ENCODE measurements at regions not wholly inside any gene's neighbourhood (a gene's known extent, or its start where the extent isn't known, plus 50 kb on each side); places are given as distances from the start of the nearest gene placed in this dataset.

DNA sequence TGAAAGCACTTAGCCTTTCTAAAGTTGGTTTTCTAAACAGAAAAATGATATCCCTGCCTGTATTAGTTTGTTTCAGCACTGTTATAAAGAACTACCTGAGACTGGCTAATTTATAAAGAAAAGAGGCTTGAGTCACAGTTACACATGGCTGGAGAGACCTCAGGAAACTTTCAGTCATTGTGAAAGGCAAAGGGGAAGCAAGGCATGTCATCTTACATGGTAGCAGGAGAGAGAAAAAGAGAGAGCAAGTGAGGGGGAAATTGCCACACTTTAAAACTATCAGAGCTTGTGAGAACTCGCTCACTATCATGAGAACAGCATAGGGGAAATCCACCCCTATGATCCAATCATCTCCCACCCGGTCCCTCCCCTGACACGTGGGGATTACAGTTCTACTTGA lies 64.9 kb downstream of the FAM170A start:
- TF ChIP-seq, protein P1, sequence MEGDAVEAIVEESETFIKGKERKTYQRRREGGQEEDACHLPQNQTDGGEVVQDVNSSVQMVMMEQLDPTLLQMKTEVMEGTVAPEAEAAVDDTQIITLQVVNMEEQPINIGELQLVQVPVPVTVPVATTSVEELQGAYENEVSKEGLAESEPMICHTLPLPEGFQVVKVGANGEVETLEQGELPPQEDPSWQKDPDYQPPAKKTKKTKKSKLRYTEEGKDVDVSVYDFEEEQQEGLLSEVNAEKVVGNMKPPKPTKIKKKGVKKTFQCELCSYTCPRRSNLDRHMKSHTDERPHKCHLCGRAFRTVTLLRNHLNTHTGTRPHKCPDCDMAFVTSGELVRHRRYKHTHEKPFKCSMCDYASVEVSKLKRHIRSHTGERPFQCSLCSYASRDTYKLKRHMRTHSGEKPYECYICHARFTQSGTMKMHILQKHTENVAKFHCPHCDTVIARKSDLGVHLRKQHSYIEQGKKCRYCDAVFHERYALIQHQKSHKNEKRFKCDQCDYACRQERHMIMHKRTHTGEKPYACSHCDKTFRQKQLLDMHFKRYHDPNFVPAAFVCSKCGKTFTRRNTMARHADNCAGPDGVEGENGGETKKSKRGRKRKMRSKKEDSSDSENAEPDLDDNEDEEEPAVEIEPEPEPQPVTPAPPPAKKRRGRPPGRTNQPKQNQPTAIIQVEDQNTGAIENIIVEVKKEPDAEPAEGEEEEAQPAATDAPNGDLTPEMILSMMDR (IDR thresholded peaks at IDR 0.05; ENCODE audit: low read depth, low read length, poor library complexity, severe bottlenecking), result no peak
- no peak for TF ChIP-seq EZH2phosphoT487 (IDR thresholded peaks at IDR 0.05; ENCODE audit: borderline replicate concordance, low read length)
- Histone ChIP-seq H3K36me3 (ENCODE audit: control insufficient read depth, low read length) (no peaks in the 10 kb centered on the region), H3K79me2 (ENCODE audit: control insufficient read depth, low read length) (no peaks in the 10 kb centered on the region), H3K4me2 (ENCODE audit: low read length) (no peak overlapping the region), H3K9me2 (replicated peaks; ENCODE audit: control insufficient read depth, low read length) (no peaks in the 10 kb centered on the region), H3K9me3 (ENCODE audit: control insufficient read depth, insufficient read depth, low read length) (no peaks in the 10 kb centered on the region), H4K20me1 (ENCODE audit: control insufficient read depth, insufficient read depth, low read depth, low read length) (no peaks in the 10 kb centered on the region), H3K27me3 (ENCODE audit: control insufficient read depth, low read length) (no peaks in the 10 kb centered on the region), H3K4me1 (ENCODE audit: control insufficient read depth, low read length) (no peaks in the 10 kb centered on the region), H3K4me3 (ENCODE audit: low read length) (no peak overlapping the region), H3K27ac (ENCODE audit: low read depth, low read length) (no peak overlapping the region), H3F3A (ENCODE audit: control insufficient read depth, insufficient read depth) (no peaks in the 10 kb centered on the region)

DNA sequence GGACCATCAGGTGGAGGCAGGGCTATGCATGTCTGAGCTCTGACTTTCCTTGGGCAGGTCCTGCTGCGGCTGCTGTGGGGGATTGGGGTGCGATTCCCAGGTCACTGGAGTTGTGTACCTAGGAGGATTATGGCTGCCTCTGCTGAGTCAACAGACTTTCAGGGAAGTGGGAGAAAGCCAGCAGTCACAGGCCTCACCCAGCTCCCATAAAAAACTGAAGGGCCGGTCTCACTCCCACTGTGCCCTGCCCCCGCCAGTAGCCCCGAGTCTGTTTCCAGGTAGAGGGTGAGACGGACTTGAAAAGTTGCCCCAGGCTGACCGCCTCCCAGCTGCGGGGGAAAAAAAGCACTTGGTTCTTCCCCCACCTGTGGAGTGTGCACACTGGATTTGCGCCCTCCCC lies 76.7 kb downstream of the FAM170A start:
- no peaks in the 10 kb centered on the region for H3K27me3 ChIP-seq (ENCODE audit: control insufficient read depth, low read length)
- H3K4me3 ChIP-seq (ENCODE audit: low read length), result no peak overlapping the region
- H4K20me1 ChIP-seq (ENCODE audit: control insufficient read depth, insufficient read depth, low read depth, low read length), result no peaks in the 10 kb centered on the region
- no peaks in the 10 kb centered on the region for H3K4me1 ChIP-seq (ENCODE audit: control insufficient read depth, low read length)
- no peaks in the 10 kb centered on the region for H3K9me3 ChIP-seq (ENCODE audit: control insufficient read depth, insufficient read depth, low read length)
- H3K27ac ChIP-seq (ENCODE audit: low read depth, low read length), result no peak overlapping the region
- TF ChIP-seq EZH2phosphoT487 (IDR thresholded peaks at IDR 0.05; ENCODE audit: borderline replicate concordance, low read length), result no peak
- TF ChIP-seq, protein P1 (IDR thresholded peaks at IDR 0.05; ENCODE audit: low read depth, low read length, poor library complexity, severe bottlenecking), result no peak
- H3F3A ChIP-seq (ENCODE audit: control insufficient read depth, insufficient read depth), result no peaks in the 10 kb centered on the region
- H3K79me2 ChIP-seq (ENCODE audit: control insufficient read depth, low read length), result no peaks in the 10 kb centered on the region
- H3K9me2 ChIP-seq (replicated peaks; ENCODE audit: control insufficient read depth, low read length), result no peaks in the 10 kb centered on the region
- no peaks in the 10 kb centered on the region for H3K36me3 ChIP-seq (ENCODE audit: control insufficient read depth, low read length)
- H3K4me2 ChIP-seq (ENCODE audit: low read length), result no peak overlapping the region

DNA sequence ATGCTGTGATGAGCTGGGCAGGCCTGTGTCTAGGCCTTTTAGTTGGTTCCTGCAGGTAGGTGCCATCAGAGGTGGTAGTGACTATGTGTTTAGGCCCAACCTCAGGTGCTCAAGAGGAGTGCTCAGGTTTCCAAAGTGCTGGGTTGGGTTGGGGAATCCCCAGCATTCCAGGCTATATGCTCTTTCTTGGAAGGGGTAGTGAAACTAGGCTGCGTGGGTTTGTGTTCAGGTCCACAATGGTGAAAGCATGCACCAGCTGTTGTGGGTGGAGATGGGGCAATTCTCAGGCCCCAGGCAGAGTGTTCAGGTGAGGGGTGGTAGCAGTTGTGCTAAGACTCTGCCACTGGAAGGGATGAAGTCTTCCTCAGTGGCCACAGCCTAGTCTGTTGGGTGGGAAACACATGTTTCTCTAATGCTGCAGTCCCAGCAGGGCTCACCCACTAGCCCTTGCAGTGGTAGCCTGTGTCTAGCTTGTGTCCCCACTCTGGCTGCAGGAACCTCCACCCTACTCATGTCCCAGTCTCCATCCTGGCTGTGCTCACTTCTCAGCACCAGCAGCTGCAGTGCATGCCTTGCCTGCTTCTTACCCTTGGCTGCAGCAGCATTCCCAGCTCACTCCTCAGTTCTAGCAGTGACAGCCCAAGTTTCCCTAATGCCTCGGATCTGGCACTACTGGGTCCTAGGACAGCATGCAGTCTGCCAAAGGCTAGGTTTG lies 78.9 kb downstream of the FAM170A start:
- H4K20me1 ChIP-seq (ENCODE audit: control insufficient read depth, insufficient read depth, low read depth, low read length), result no peaks in the 10 kb centered on the region
- H3K9me3 ChIP-seq (ENCODE audit: control insufficient read depth, insufficient read depth, low read length), result no peaks in the 10 kb centered on the region
- TF ChIP-seq, protein P1 (IDR thresholded peaks at IDR 0.05; ENCODE audit: low read depth, low read length, poor library complexity, severe bottlenecking), result no peak
- no peak for TF ChIP-seq EZH2phosphoT487 (IDR thresholded peaks at IDR 0.05; ENCODE audit: borderline replicate concordance, low read length)
- H3K9me2 ChIP-seq (replicated peaks; ENCODE audit: control insufficient read depth, low read length), result no peaks in the 10 kb centered on the region
- no peaks in the 10 kb centered on the region for H3K27me3 ChIP-seq (ENCODE audit: control insufficient read depth, low read length)
- H3K4me2 ChIP-seq (ENCODE audit: low read length), result no peak overlapping the region
- no peak overlapping the region for H3K4me3 ChIP-seq (ENCODE audit: low read length)
- H3K27ac ChIP-seq (ENCODE audit: low read depth, low read length), result no peak overlapping the region
- no peaks in the 10 kb centered on the region for H3K4me1 ChIP-seq (ENCODE audit: control insufficient read depth, low read length)
- H3K79me2 ChIP-seq (ENCODE audit: control insufficient read depth, low read length), result no peaks in the 10 kb centered on the region
- no peaks in the 10 kb centered on the region for H3K36me3 ChIP-seq (ENCODE audit: control insufficient read depth, low read length)
- no peaks in the 10 kb centered on the region for H3F3A ChIP-seq (ENCODE audit: control insufficient read depth, insufficient read depth)

Measured in DOHH2 (cell line).